GM18519 (cell line): ENCODE measurements at regions not wholly inside any gene's neighbourhood (a gene's known extent, or its start where the extent isn't known, plus 50 kb on each side); places are given as distances from the start of the nearest gene placed in this dataset.
"Not testable (repeated sequence)": the region's sequence is repeated elsewhere in the genome, so short reads cannot be mapped to it uniquely, and the experiment has no call there.

Source experiments
- ATAC-seq: cut with Tn5 transposase; IDR thresholded peaks from one replicate; pipeline ENCODE4 v1.9.1; 2021; ENCODE audit warnings: mild to moderate bottlenecking, moderate library complexity; ENCODE audit not compliant: unreplicated experiment, low FRiP score

DNA sequence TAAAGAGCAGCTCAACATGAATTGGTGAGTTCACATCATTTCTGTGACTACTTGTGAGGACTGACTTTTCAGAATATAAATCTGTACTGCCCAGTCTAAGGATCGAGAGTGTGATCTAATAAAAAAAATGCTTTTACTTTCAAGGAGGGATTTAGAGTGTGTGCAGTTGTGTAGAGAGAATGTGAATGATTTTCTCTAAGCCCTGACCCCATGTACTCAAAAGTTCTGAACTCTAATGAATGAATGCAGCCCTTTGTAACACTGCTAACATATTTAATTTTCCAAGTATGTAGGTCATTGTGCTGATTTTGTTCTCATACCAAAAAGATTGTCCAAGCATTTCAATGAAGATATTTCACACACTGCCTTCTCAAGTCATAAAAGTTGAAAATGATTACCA lies 92.5 kb upstream of the STOX2 start:
- ATAC-seq = no peak

DNA sequence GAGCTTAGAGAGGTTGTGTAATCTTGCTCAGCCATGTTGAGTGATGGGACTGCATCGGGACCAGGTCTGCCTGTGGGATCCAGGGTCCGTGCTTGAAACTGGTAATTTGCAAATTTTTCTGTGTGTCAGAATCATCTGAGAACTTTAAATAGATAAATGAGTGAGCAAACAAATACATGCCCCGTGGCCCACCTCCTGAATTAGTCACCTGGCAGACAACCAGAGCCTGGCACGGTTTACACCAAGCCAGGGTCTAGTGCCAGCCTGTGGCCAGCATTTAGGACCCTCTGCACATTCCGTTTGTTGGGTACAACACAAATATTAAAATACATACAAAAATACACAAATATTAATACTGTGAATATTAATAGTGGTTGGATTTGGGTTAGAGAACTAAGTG lies 90.6 kb upstream of the STOX2 start:
- ATAC-seq = no peak

DNA sequence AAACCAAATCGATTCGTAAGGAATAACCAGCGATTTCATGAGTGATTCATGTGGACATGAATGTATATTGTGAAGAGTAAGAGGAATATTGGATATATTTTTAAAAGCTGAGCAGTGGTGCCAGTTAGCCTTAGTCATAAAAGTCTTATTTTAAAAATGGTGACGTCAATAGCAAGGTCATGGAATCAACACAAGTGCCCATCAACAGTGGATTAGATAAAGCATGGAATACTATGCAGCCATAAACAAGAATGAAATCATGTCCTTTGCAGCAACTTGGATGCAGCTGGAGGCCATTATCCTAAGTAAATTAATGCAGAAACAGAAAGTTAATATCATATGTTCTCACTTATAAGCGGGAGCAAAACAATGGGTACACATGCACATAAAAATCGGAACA lies 89.0 kb upstream of the STOX2 start:
- no peak for ATAC-seq

DNA sequence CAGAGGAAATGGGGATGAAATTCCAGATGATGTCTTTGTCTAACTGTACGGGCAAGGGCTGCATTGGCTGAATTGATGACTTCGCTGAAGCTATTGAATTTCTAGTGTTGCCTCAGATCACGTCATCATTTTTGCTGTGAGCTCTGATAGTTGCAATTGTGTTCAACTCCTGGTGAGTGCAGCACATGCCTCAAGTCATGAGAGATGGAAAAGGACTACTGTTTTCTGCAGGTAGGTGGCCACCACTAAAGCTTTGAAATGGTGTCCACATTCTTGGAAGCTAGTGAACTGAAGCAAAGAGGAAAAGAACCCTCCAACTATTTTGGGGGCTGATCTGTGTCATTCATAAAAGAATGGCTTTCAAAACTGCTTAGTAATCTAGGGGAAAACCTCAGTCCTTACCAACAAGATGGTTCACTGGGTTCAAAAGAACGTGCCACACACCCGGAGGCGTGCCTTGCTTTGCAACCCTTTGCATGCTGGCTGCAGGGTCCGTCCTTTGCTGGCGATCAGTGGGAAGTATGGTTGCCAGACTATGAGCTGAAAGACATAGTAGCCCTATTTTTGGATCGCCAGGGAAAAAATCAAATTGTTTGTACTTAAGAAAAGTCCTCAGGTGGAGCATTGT lies 88.1 kb upstream of the STOX2 start:
- no peak for ATAC-seq

DNA sequence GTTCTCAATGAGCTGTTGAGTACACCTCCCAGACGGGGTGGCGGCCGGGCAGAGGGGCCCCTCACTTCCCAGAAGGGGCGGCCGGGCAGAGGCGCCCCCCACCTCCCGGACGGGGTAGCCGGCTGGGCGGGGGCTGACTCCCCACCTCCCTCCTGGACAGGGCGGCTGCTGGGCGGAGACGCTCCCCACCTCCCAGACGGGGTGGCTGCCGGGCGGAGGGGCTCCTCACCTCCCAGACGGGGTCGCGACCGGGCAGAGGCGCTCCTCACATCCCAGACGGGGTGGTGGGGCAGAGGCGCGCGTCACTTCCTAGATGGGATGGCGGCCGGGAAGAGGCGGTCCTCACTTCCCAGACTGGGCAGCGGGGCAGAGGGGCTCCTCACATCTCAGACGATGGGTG lies 86.5 kb upstream of the STOX2 start:
- not testable (repeated sequence) for ATAC-seq

DNA sequence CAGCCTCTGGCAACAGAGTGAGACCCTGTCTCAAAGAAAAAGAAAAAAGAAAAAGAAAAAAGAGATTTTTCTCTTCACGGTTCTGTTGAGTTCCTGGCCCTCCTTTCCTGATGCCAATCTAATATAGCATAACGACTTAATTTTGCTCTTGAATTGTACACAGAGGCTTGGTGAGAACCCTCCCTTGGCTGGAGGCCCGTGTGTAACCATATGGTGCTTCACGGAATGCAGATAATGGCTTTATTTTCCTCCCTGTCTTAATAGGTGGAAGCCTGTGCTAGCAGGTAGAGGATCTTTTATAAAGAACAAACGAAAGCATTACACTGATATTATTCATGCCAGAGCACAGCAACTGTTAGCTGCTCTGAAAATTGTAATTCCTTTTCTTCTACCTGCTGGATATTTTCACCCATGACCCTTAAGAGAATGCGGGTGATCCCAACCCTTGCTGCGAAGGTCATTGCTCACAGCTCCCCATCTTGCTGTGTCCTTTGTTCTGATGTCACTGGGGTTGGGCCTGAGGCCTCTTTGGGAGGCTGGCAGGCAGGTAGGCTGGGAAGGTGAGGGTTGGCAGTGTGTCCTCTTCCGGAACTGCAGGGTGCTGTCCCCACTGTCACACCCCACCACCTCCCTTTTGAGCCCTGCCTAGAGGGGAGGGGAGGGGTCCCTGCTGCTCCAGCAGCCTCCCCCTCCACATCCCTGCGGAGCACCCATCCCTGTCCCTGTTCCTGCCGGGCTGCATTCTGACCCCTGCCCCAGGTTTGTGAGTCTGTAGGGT lies 83.8 kb upstream of the STOX2 start:
- ATAC-seq = no peak

DNA sequence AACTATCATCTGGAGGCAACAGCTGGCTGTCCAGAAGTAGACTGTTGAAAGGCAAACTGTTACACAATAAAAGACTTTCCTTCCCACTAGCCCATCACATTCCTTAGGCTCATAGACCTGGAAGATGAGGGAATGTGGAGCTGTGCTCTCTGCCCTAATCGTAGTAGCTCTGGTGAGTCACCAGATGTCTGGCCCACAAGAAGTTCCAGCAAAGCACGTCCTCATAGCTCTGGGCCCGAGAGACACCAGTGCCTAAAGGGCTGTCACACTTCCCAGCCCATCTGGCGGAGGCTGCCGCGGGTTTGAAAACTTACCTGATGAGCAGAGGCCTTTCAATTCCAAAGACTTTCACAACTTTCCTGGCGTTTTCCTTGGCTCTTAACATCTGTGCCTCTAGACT lies 81.7 kb upstream of the STOX2 start:
- ATAC-seq = no peak

DNA sequence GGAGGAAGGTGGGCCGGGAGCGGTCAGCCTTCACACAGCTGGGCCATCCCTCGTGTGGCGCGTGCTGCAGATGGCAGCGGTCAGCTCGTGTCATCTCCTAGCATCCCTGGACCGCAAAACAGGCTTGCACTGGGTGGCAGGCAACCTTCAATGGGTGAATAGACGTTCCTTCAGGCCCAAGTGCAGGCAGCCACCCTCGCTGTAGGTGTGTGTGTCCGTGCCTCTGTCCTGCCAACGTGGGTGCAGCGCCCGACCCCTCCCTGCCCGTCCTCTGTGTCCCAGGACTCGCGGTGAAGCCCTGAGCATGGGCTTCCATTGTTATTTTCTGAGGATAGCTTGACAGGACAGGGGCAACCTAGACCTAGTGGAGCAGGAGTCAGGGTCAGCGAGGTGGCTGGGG lies 79.8 kb upstream of the STOX2 start:
- no peak for ATAC-seq

DNA sequence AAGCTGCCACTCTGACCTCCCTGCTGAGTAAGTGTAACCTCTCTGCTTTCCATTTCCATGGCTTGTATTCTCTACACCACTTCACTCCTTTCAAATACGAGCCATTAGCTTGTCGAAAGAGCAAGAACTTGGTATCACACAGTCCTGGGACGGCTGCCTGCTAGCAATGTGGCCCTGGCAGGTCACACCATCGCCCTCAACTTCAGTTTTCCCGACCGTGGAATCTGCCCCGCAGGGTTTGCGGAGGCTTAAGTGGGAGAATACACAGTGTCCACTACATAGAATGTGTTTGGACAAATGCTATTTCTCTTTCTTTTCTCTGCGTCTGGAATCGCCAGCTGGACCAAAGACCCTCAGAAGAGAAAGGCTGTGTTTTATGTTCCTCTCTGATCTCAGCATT lies 78.6 kb upstream of the STOX2 start:
- no peak for ATAC-seq

DNA sequence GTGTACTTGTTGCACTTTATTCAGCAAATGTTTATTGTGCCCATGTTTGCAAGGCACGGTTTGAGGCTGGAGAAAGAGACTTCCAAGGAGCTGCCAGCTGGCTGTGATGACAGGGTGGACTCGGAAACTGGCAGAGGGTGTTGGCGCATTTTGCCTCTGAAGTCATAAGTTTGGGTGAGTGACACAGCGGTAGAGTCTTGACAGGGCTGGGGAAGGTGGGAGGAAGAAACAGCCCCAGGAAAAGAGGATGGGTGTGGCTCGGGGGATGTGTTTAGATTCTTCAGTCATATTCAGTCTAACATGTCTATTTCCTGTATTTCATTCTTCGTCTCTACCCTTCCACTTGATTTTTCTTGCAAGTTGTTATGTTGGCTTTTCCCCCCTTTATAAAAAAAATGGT lies 77.0 kb upstream of the STOX2 start:
- no peak for ATAC-seq

DNA sequence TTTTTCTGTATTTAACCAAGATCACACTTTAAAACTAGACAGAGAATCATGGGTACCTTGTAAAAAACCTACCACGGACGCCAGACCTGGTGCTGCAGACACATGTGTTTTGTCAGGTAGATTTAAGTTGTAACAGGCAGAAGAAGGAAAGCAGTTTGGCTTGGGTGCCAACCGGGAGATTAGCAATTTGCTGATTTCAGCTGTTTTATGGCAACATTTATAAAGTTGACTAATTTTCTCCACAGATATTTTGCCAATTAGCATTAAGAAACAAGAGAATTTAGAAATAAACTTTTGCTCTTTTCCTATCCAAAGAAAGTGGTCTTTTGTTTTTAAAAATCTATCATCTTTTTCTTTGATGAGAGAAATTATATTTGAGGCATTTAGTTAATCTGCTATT lies 76.3 kb upstream of the STOX2 start:
- ATAC-seq = no peak

DNA sequence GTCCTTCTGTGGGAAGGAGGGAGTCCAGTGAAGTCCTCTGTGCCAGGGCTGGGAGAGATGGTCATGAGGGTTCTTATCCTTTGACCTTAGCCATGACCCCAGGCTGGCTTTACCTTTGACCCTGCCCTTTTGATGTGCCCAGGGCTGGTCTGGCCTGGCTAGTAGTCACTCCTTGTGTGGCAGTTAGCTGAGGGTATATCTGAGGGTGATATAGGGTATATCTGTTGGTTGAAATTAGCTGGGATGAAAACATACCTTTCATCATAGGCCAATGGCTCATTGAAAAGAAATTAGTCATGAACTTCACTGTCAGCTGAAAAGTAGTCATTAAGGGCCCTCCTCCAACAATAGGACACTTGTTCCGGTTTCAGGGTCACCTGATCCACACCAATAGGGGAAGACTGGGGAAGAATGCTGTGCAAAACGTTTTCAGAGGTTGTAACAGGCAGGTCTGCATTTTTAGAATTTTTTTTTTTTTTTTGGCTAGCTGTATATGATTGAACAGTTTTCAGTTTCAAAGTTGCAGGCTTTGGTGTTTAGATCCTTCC lies 74.6 kb upstream of the STOX2 start:
- ATAC-seq = no peak

DNA sequence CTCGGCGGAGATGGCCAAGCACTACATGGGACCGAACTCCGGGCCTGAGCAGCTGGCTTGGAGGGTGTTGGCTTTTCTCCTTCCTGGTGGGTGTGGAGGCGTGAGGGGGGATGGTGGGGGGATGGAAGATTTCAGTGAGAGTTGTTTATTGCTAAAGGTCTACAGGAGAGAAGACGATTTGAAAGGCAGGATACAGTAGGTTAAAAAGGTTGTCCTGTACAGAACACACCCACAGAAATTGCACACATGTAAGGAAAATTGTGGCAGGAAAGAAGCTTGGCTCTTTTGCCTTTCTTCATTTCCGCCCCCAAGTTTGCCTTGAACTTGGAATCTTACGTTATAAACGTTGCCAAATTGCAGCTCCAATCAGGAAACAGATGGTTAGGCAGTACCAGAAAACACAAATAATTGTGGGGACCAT lies 74.1 kb upstream of the STOX2 start:
- ATAC-seq = no peak

DNA sequence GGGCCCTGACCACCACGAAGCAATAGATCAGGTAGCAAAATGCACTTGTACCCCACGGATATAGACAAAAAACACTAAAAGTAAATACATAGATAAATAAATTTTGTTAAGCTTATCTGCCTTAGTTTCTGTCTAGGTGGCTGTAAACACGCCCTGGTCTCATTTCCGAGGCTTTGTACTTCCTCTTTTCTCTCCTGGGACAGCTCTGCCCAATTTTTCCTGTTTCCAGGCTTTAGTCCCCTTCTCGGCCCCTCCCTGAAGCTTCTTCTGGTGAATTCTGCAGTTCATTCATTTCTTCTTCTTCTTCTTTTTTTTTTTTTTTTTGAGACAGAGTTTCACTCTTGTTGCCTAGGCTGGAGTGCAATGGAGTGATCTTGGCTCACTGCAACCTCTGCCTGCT lies 73.4 kb upstream of the STOX2 start:
- no peak for ATAC-seq

DNA sequence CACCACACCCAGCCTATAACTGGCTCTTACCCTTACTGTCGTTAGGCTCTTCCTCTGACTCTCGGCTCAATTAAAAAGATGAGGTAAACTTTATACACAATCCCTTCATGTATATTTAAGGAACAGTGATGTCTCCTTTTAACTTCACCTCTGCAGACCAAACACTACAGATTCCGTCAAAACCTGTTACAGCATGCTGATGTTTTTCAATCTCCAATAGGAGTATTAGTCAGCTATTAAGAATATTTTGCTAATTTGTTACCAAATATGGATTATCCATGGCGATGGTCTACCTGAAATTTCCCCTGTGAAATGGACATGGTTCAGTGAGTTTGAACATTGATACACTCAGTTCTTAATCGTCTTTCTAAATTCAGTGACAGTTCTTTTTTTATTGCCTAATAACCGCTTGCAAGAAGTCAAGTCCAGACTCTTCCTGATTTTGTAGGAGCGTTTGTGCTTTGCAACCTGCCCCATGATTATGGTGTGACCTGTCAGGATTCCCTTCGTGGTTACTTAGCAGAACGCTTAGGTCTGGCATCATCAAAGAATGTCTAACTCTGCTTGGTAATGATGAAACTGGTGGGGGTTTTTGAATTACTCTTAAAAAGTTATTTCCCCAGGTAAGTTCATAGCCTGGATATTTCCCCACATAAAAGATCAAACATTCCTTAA lies 72.2 kb upstream of the STOX2 start:
- ATAC-seq = no peak

DNA sequence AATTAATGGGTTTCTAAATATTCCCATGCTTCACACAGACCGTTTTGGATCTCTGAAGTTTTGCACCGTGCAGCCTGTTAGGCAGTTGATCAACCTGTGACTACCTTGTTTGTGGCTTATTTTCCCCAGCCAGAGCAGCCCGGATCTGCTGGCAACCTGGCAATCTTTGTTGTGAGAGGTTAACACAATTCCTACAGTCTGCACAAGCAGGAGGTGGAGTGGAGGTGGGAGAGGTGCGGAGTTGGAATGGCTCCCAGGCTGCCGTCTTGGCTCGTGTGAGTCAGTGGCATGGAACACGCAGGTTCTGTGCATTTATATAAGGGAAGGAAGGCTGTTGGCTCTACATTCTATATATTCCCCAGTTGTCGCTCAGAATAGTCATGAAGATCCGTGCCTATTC lies 70.9 kb upstream of the STOX2 start:
- no peak for ATAC-seq

DNA sequence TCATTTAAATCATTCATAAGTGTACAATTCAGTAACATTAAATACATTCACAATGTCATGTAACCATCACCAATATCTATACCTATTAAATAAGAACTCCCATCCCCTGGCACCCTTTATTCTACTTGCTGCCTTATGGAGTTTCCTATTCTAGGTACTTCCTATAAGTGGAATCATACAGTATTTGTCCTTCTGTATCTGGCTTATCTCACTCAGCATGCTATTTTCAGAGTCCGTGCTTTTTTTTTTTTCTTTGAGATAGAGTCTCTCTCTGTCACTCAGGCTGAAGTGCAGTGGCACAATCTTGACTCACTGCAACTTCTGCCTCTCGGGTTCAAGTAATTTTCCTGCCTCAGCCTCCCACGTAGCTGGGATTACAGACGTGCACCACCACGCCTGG lies 67.9 kb upstream of the STOX2 start:
- ATAC-seq = no peak

DNA sequence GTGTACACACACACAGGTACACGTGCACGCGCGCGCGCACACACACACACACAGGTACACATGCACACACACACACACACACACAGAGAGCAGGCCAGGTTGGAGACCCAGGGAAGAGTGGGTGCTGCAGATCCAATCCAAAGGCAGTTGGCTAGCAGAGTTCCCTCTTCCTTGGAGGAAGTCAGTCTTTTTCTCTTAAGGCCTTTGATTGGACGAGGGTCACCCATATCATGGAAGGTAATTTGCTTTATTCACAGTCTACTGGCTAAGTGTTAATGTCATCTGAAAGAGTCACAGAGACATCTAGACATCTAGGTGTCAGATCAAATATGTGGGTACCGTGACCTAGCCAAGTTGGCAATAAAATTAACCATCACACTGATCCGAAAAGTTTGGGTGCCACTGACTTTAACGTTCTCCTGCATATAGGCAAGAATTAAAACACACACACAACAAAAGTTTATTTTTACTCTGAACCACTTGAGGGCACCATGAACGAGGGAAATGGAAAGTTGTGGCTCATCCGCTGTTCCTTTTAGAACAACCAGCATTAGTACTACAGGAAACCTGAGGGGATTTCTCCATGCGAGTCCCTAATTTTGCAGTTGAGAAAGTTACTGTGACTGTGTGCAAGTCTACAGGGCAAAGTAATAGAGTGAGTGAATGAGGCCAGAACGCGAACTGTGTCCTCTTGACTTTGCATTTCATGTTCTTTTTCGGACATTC lies 66.0 kb upstream of the STOX2 start:
- ATAC-seq = no peak

DNA sequence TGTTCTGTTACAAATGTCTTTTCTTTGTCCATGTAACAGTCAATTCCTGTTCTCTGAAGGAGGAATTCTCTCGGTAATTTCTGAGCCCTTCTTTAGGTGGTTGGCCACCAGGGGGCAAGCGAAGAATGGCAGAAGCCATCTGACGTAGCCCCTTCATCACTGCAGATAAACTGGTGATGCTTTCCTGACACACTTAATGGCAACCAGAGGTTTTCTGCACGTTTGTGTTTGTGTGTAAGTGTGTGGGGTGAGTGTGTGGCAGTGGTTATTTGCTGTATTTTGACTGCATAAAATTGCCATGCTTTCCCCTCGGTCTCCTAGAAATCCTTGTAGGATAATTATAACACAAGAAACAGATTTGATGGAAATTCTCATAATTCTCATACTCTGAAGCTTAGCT lies 64.8 kb upstream of the STOX2 start:
- ATAC-seq = peak; percentile 55

DNA sequence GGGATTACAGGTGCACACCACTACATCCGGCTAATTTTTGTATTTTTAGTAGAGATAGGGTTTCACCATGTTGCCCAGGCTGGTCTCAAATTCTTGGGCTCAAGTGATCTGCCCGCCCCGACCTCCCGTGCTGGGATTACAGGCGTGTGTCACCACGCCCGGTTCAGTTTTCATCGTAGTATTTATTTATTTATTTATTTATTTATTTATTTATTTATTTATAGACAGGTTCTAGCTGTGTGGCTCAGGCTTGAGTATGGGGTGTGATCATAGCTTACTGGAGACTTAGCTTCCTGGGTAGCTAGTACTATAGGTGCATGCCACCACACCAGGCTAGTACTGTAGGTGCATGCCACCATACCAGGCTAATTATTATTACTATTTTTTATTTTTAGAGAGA lies 64.1 kb upstream of the STOX2 start:
- ATAC-seq = no peak

DNA sequence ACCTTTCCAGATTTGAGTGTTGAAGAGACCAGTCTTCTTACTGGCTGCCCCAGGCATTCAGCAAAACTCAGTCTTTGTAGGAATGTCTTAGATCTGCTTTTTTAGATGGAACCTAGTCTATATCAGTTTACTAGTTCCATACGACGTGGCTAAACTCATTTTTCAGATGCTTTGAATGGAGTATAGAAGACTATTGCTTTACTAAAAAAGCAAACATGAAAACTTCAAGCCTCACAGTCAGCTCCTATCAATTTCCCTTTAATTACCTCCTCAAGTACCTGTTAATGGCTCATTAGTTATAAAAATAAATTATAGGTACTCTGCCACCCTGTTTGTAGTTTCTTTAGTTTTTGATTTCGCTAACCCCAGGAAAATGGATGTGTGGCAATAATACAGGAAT lies 63.0 kb upstream of the STOX2 start:
- no peak for ATAC-seq
